ENCODE measurements at regions not wholly inside any gene's neighbourhood (a gene's known extent, or its start where the extent isn't known, plus 50 kb on each side); places are given as distances from the start of the nearest gene placed in this dataset.
"Not testable (repeated sequence)": the region's sequence is repeated elsewhere in the genome, so short reads cannot be mapped to it uniquely, and the experiment has no call there.

- DNase-seq (ENCODE audit: extremely low read depth, low read depth, low spot score) = no peak
These were observed 185.6 kb upstream of the C14orf180 start for GRCh38 chr14:104393898-104394381.

GRCh38 chr14:104394409-104394851, 185.1 kb upstream of the C14orf180 start:
- no peak for DNase-seq (ENCODE audit: extremely low read depth, low read depth, low spot score)

GRCh38 chr14:104395276-104395675, 184.3 kb upstream of the C14orf180 start:
- no peak for DNase-seq (ENCODE audit: extremely low read depth, low read depth, low spot score)

- DNase-seq (ENCODE audit: extremely low read depth, low read depth, low spot score) = no peak
These were observed 183.5 kb upstream of the C14orf180 start for GRCh38 chr14:104395941-104396681.

- no peak for DNase-seq (ENCODE audit: extremely low read depth, low read depth, low spot score)
These were observed 182.7 kb upstream of the C14orf180 start for GRCh38 chr14:104396682-104397470.

GRCh38 chr14:104397956-104398355, 181.6 kb upstream of the C14orf180 start:
- no peak for DNase-seq (ENCODE audit: extremely low read depth, low read depth, low spot score)

- DNase-seq (ENCODE audit: extremely low read depth, low read depth, low spot score) = no peak
These were observed 180.9 kb upstream of the C14orf180 start for GRCh38 chr14:104398656-104399055.

- no peak for DNase-seq (ENCODE audit: extremely low read depth, low read depth, low spot score)
These were observed 180.0 kb upstream of the C14orf180 start for GRCh38 chr14:104399432-104400155.

- no peak for DNase-seq (ENCODE audit: extremely low read depth, low read depth, low spot score)
These were observed 179.2 kb upstream of the C14orf180 start for GRCh38 chr14:104400355-104400754.

GRCh38 chr14:104401785-104402184, 177.8 kb upstream of the C14orf180 start:
- no peak for DNase-seq (ENCODE audit: extremely low read depth, low read depth, low spot score)

- DNase-seq (ENCODE audit: extremely low read depth, low read depth, low spot score) = not testable (repeated sequence)
These were observed 177.3 kb upstream of the C14orf180 start for GRCh38 chr14:104402303-104402702.

GRCh38 chr14:104403421-104404220, 175.9 kb upstream of the C14orf180 start:
- no peak for DNase-seq (ENCODE audit: extremely low read depth, low read depth, low spot score)

- DNase-seq (ENCODE audit: extremely low read depth, low read depth, low spot score) = no peak
These were observed 174.6 kb upstream of the C14orf180 start for GRCh38 chr14:104404922-104405321.

- DNase-seq (ENCODE audit: extremely low read depth, low read depth, low spot score) = no peak
These were observed 174.0 kb upstream of the C14orf180 start for GRCh38 chr14:104405360-104406226.

- DNase-seq (ENCODE audit: extremely low read depth, low read depth, low spot score) = no peak
These were observed 172.7 kb upstream of the C14orf180 start for GRCh38 chr14:104406831-104407230.

GRCh38 chr14:104416383-104416782, 163.2 kb upstream of the C14orf180 start:
- DNase-seq (ENCODE audit: extremely low read depth, low read depth, low spot score) = no peak

GRCh38 chr14:104419865-104420505, 159.6 kb upstream of the C14orf180 start:
- DNase-seq (ENCODE audit: extremely low read depth, low read depth, low spot score) = no peak

GRCh38 chr14:104420523-104420922, 159.0 kb upstream of the C14orf180 start:
- DNase-seq (ENCODE audit: extremely low read depth, low read depth, low spot score) = not testable (repeated sequence)

GRCh38 chr14:104420990-104421389, 158.6 kb upstream of the C14orf180 start:
- no peak for DNase-seq (ENCODE audit: extremely low read depth, low read depth, low spot score)

All from glomerular endothelial cell (primary cell).